Ascending aorta (tissue), 2 donors: ENCODE measurements at regions not wholly inside any gene's neighbourhood (a gene's known extent, or its start where the extent isn't known, plus 50 kb on each side); places are given as distances from the start of the nearest gene placed in this dataset.
A peak's percentile ranks its signal among the peaks of the same experiment; 100 is the strongest.

Experiments
- DNase-seq, 2 donors: peaks; one replicate each; pipeline ENCODE4 v3.0.0-alpha.2; 2019; ENCODE audit warnings: low spot score in 2 of 2
- H3K27ac ChIP-seq, 2 donors: fragments of 200-600 bp; sonication (generic); one replicate each; pipeline ENCODE4 v1.5.1; 2016 to 2017; ENCODE audit warnings: mild to moderate bottlenecking in 1 of 2
- H3K27me3 ChIP-seq: fragments of 200-600 bp; sonication (generic); one replicate; pipeline ENCODE4 v1.5.1; 2017
- H3K36me3 ChIP-seq, 2 donors: fragments of 200-600 bp; sonication (generic); one replicate each; pipeline ENCODE4 v1.5.1; 2016
- H3K4me1 ChIP-seq, 2 donors: fragments of 200-600 bp; sonication (generic); one replicate each; pipeline ENCODE4 v1.5.1; 2016 to 2017; ENCODE audit warnings: mild to moderate bottlenecking in 1 of 2
- H3K4me3 ChIP-seq, 2 donors: fragments of 200-600 bp; sonication (generic); one replicate each; pipeline ENCODE4 v1.5.1; 2016 to 2017; ENCODE audit warnings: mild to moderate bottlenecking in 1 of 2
- H3K9me3 ChIP-seq, 2 donors: fragments of 200-600 bp; sonication (generic); one replicate each; pipeline ENCODE4 v1.5.1; 2016
- intact Hi-C: fragments of 100-400 bp; cut with DNase I; formaldehyde crosslinking; loops from one replicate; pipeline ENCODE4 v1.15.1; 2023
- TF ChIP-seq, protein P1 (sequence below), 3 experiments: fragments of 200-600 bp in 2 of 3; fragments of 450-650 bp in 1 of 3; sonication (generic) in 2 of 3; IDR thresholded peaks; one replicate each; pipeline ENCODE4 v1.5.1; 2016 to 2019; ENCODE audit warnings: antibody characterized with exemption in 3 of 3, mild to moderate bottlenecking in 1 of 3, moderate library complexity in 1 of 3

DNA sequence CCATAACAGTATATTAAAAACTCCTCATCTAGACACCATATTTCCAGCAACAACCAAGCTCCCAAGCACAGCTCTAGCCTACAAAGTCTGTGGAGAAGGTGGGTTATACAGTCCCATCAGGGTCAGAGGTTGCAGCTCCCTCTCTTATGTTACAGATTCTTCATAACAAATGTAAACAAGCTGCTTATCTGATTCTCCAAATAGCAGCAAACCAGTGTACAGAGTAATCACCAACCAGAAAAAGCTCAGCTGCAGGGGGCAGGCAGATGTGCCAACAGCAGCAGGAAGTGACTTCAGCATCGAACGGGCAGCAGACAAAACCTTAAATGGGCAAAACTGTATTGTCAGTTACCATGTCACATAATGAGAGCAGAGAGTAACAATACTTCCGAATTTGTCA is 52.9 kb upstream of the NABP1 start:
- H3K4me1 ChIP-seq: no peaks in the 10 kb centered on the region
- H3K27ac ChIP-seq: no peak overlapping the region
- intact Hi-C loops: no loop called here
- DNase-seq: peak in 1 of 2 donors; percentile 12
- TF ChIP-seq, protein P1, sequence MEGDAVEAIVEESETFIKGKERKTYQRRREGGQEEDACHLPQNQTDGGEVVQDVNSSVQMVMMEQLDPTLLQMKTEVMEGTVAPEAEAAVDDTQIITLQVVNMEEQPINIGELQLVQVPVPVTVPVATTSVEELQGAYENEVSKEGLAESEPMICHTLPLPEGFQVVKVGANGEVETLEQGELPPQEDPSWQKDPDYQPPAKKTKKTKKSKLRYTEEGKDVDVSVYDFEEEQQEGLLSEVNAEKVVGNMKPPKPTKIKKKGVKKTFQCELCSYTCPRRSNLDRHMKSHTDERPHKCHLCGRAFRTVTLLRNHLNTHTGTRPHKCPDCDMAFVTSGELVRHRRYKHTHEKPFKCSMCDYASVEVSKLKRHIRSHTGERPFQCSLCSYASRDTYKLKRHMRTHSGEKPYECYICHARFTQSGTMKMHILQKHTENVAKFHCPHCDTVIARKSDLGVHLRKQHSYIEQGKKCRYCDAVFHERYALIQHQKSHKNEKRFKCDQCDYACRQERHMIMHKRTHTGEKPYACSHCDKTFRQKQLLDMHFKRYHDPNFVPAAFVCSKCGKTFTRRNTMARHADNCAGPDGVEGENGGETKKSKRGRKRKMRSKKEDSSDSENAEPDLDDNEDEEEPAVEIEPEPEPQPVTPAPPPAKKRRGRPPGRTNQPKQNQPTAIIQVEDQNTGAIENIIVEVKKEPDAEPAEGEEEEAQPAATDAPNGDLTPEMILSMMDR (IDR thresholded peaks at IDR 0.05): no peak
- H3K4me3 ChIP-seq: no peak overlapping the region
- no peaks in the 10 kb centered on the region for H3K36me3 ChIP-seq
- no peaks in the 10 kb centered on the region for H3K9me3 ChIP-seq
- H3K27me3 ChIP-seq: no peaks in the 10 kb centered on the region

DNA sequence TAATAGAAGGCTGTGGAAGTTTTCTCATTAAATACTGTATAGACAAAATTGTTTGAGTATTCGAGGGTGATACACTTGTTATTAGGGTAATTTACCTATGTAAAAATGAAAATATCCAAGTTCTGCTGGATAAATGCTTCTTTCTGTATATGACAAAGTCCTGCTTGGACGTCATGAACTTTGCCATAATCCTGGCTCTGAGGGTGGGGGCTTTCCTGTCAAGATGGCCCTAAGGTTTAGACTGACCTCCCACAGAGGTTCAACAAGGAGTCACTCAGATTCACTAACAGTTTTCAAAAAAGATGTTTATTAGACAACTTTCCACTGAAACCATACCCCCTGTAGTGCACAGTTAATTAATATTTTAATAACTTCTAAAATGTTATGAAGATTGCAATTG is 52.5 kb upstream of the NABP1 start:
- no peak overlapping the region for H3K4me3 ChIP-seq
- DNase-seq: no peak
- no peaks in the 10 kb centered on the region for H3K36me3 ChIP-seq
- no peak overlapping the region for H3K27ac ChIP-seq
- H3K9me3 ChIP-seq: no peaks in the 10 kb centered on the region
- no peaks in the 10 kb centered on the region for H3K4me1 ChIP-seq
- intact Hi-C loops: no loop called here
- H3K27me3 ChIP-seq: no peaks in the 10 kb centered on the region
- TF ChIP-seq, protein P1 (IDR thresholded peaks at IDR 0.05): no peak

DNA sequence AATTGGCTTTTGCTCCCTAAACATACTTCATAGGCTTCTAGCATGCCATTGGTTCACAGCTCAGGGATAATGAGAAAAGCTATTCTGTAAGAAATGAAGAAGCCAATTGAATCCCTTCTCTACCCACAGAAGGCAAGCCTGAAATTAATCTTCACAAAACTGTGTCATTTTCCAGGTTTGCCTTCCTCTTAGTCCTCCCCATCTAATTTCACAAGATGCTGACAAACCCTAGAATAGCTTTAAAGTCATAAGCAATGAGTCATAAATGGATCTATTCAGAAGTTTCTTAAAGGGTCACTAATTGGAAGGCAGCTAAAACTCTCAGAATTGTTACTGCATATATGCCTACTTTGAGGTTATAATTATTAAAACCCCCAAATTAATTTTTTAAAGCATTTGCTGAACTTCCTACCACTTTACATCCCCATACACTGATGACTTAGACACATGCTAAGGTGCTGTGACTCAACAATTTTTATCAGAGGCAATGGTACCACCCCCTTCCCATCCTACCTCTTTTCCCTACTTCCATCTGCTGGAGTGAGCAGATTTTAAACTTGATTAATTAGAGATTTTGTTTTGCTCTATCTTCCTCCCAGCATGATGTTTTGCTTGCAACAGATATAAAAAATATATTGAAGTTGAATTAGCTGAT is 51.3 kb upstream of the NABP1 start:
- TF ChIP-seq, protein P1 (IDR thresholded peaks at IDR 0.05): no peak
- intact Hi-C loops: no loop called here

DNA sequence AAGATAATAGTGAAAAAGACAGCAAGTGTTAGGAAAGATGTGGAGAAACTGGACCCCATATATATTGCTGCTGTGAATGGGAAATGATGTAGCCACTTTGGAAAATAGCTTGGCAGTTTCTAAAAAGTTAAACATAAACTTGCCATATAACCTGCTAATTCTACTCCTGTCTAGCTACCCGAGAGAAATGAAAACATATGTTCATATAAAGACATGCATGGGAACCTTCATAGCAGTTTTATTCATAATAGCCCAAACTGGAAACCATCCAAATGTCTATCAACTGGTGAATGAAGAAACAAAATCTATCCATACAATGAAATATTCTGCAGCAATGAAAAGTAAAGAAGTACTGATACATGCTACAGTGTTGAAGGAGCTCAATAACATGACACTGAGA is 50.4 kb upstream of the NABP1 start:
- Histone ChIP-seq H3K4me1 (no peaks in the 10 kb centered on the region), H3K27me3 (no peaks in the 10 kb centered on the region), H3K27ac (no peak overlapping the region), H3K36me3 (no peaks in the 10 kb centered on the region), H3K4me3 (no peak overlapping the region), H3K9me3 (no peaks in the 10 kb centered on the region)
- no peak for DNase-seq
- intact Hi-C loops: no loop called here
- TF ChIP-seq, protein P1 (IDR thresholded peaks at IDR 0.05): no peak

More for the DNA sequence above, 51.3 kb upstream of the NABP1 start:
- H3K27me3 ChIP-seq: no peaks in the 10 kb centered on the region
- H3K4me3 ChIP-seq: no peak overlapping the region
- no peaks in the 10 kb centered on the region for H3K36me3 ChIP-seq
- H3K4me1 ChIP-seq: no peaks in the 10 kb centered on the region
- no peak overlapping the region for H3K27ac ChIP-seq
- DNase-seq: no peak
- H3K9me3 ChIP-seq: no peaks in the 10 kb centered on the region
